ENCODE measurements at regions not wholly inside any gene's neighbourhood (a gene's known extent, or its start where the extent isn't known, plus 50 kb on each side); places are given as distances from the start of the nearest gene placed in this dataset.

DNA sequence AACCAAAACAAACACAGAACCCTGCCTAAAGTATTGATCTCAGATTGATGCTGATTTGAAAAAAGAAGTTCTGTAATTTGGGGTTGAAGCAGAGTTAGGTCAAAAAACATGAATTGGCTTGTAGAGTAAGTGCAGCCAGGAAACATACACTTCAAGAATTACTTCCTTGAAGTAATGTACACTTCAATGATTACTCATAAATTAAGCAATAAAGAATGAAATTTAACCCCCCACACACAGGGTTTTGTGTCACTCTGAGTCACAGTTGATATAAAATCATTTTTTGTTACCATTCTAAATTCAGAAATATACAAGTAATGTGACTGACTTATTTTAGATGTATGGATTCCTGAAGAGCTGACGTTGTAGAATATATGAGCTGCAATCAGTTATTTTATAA, 622.2 kb downstream of the POM121L12 start:
- no peak overlapping the region for H3K27ac Mint-ChIP-seq
- H3K4me3 Mint-ChIP-seq (ENCODE audit: low read depth) = no peak overlapping the region
- DNase-seq (ENCODE audit: low spot score, unreplicated experiment) = no peak
- TF ChIP-seq, protein P1, sequence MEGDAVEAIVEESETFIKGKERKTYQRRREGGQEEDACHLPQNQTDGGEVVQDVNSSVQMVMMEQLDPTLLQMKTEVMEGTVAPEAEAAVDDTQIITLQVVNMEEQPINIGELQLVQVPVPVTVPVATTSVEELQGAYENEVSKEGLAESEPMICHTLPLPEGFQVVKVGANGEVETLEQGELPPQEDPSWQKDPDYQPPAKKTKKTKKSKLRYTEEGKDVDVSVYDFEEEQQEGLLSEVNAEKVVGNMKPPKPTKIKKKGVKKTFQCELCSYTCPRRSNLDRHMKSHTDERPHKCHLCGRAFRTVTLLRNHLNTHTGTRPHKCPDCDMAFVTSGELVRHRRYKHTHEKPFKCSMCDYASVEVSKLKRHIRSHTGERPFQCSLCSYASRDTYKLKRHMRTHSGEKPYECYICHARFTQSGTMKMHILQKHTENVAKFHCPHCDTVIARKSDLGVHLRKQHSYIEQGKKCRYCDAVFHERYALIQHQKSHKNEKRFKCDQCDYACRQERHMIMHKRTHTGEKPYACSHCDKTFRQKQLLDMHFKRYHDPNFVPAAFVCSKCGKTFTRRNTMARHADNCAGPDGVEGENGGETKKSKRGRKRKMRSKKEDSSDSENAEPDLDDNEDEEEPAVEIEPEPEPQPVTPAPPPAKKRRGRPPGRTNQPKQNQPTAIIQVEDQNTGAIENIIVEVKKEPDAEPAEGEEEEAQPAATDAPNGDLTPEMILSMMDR (IDR thresholded peaks at IDR 0.05; ENCODE audit: unreplicated experiment) = no peak
- H3K4me1 Mint-ChIP-seq (ENCODE audit: low read depth) = peaks cover 3% of the 10 kb centered on the region
- H3K9me3 Mint-ChIP-seq (ENCODE audit: low read depth) = peaks cover 2% of the 10 kb centered on the region
- H3K27me3 Mint-ChIP-seq = no peaks in the 10 kb centered on the region
- no peaks in the 10 kb centered on the region for H3K36me3 Mint-ChIP-seq (ENCODE audit: insufficient read depth)

DNA sequence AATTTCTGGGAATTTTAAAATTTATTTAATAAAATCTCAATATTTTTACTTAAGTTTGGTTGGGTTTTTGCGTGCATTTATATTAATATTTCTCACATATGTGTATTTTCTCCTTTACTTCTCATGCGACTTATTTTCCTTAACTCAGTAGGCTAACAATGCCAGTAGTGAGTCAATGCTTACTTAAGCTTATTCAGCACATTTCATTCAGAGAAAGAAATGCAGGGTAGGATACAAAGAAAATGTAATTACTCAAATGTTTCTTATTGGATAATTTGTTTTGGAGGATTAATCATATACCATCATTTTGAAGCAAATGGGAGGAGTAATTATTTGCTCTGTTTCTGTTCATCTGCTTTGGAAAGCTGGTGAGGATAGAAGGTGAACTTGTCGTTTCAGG, 623.5 kb downstream of the POM121L12 start:
- Mint-ChIP-seq H3K9me3 (ENCODE audit: low read depth) (peaks cover 6% of the 10 kb centered on the region), H3K36me3 (ENCODE audit: insufficient read depth) (no peaks in the 10 kb centered on the region), H3K27me3 (no peaks in the 10 kb centered on the region), H3K4me1 (ENCODE audit: low read depth) (peaks cover 3% of the 10 kb centered on the region), H3K4me3 (ENCODE audit: low read depth) (no peak overlapping the region), H3K27ac (no peak overlapping the region)
- DNase-seq (ENCODE audit: low spot score, unreplicated experiment) = no peak
- TF ChIP-seq, protein P1 (IDR thresholded peaks at IDR 0.05; ENCODE audit: unreplicated experiment) = no peak

DNA sequence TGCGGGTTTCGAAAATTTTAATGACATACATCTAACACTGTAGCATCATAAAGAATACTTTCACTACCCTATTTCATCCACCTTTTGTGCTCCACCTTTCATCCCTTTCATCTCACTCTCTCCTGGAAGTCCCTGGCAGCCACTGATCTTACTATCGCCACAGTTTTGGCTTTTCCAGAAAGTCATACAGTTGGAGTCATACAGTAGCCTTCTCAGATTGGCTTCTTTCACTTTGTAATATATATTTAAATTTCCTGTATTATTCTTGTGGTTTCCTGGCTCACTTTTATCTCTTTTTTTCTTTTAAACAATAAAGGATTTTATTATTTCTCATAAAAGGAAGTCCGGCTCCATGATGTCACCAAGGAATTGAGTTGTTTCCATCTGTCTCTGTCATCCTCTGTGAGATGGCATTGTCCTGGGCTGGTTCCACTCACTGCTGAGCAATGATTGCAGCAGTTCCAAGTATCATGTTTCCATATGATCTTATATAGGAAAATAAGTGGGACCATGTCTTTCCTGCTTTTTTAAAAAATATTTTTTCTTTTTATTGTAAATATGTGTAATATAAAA, 626.3 kb downstream of the POM121L12 start:
- no peak for DNase-seq (ENCODE audit: low spot score, unreplicated experiment)
- no peak overlapping the region for H3K27ac Mint-ChIP-seq
- no peaks in the 10 kb centered on the region for H3K27me3 Mint-ChIP-seq
- TF ChIP-seq, protein P1 (IDR thresholded peaks at IDR 0.05; ENCODE audit: unreplicated experiment) = no peak
- H3K4me1 Mint-ChIP-seq (ENCODE audit: low read depth) = peaks cover 3% of the 10 kb centered on the region
- H3K9me3 Mint-ChIP-seq (ENCODE audit: low read depth) = peaks cover 6% of the 10 kb centered on the region
- no peak overlapping the region for H3K4me3 Mint-ChIP-seq (ENCODE audit: low read depth)
- H3K36me3 Mint-ChIP-seq (ENCODE audit: insufficient read depth) = no peaks in the 10 kb centered on the region

DNA sequence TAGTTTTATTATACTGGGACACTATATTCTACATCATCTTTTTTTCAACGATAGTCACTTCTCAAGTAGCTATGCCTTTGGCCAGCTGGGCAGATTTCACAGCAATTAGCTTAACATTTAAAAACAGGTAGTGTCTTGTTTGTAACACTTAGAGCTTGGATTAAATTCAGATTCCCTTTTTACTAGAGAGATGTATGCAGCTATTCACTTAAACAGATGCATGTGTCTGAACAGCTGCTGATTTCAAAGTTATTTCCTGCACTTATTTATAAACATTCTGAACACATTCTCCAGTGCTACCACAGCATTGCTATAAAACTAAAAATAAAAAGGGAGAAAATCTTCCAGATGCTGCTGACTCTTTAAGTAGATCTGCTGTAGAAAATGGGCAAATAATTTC, 637.2 kb downstream of the POM121L12 start:
- DNase-seq (ENCODE audit: low spot score, unreplicated experiment) = no peak
- no peaks in the 10 kb centered on the region for H3K36me3 Mint-ChIP-seq (ENCODE audit: insufficient read depth)
- H3K27me3 Mint-ChIP-seq = no peaks in the 10 kb centered on the region
- H3K9me3 Mint-ChIP-seq (ENCODE audit: low read depth) = no peaks in the 10 kb centered on the region
- H3K4me1 Mint-ChIP-seq (ENCODE audit: low read depth) = no peaks in the 10 kb centered on the region
- TF ChIP-seq, protein P1 (IDR thresholded peaks at IDR 0.05; ENCODE audit: unreplicated experiment) = no peak
- H3K4me3 Mint-ChIP-seq (ENCODE audit: low read depth) = no peak overlapping the region
- no peak overlapping the region for H3K27ac Mint-ChIP-seq

DNA sequence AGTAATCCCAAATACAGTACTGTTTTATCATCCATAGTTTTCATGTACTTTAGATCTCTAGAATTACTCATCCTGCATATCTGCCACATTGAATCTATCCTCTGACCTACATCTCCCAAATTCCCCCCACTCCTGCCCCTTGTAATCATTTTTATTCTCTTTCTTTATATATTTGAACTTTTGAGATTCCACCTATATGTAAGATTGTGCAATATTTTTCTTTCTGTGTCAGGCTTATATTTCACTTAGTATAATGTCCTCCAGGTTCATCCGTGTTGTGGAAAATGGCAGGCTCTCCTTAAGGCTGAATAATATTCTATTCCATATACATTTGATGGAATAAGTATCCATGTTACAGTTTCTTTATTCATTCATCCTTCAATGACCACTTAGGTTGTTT, 640.4 kb downstream of the POM121L12 start:
- peaks cover 14% of the 10 kb centered on the region for H3K9me3 Mint-ChIP-seq (ENCODE audit: low read depth)
- no peaks in the 10 kb centered on the region for H3K4me1 Mint-ChIP-seq (ENCODE audit: low read depth)
- H3K36me3 Mint-ChIP-seq (ENCODE audit: insufficient read depth) = no peaks in the 10 kb centered on the region
- no peak overlapping the region for H3K4me3 Mint-ChIP-seq (ENCODE audit: low read depth)
- H3K27ac Mint-ChIP-seq = no peak overlapping the region
- TF ChIP-seq, protein P1 (IDR thresholded peaks at IDR 0.05; ENCODE audit: unreplicated experiment) = no peak
- no peak for DNase-seq (ENCODE audit: low spot score, unreplicated experiment)
- H3K27me3 Mint-ChIP-seq = no peaks in the 10 kb centered on the region

Data from progenitor cell of endocrine pancreas (in vitro differentiated cells).